ENCODE measurements at regions not wholly inside any gene's neighbourhood (a gene's known extent, or its start where the extent isn't known, plus 50 kb on each side); places are given as distances from the start of the nearest gene placed in this dataset.

GRCh38 chr12:67217647-67218046, 51.5 kb upstream of the CAND1 start:
- peaks cover 7% of the 10 kb centered on the region for H3K27me3 ChIP-seq (ENCODE audit: control insufficient read depth, extremely low read depth, insufficient read depth, low read length)
- H3K4me1 ChIP-seq (ENCODE audit: control insufficient read depth, extremely low read depth, insufficient read depth, low read length) = no peaks in the 10 kb centered on the region
- H2AFZ ChIP-seq (ENCODE audit: control insufficient read depth, low read length) = no peak overlapping the region
- H3K79me2 ChIP-seq (ENCODE audit: control insufficient read depth, insufficient read depth, low read length) = no peaks in the 10 kb centered on the region
- no peak for FAIRE-seq
- H3K4me3 ChIP-seq (ENCODE audit: control insufficient read depth in 2 of 3, extremely low read depth in 1 of 3, insufficient read depth in 2 of 3, low read depth in 1 of 3, low read length in 3 of 3) = no peak overlapping the region
- TF ChIP-seq CTCF (optimal IDR thresholded peaks at IDR 0.05 in 1 of 3, IDR thresholded peaks at IDR 0.05 in 1 of 3, conservative IDR thresholded peaks at IDR 0.05 in 1 of 3; ENCODE audit: extremely low read depth in 1 of 3, insufficient read depth in 2 of 3, low read length in 3 of 3) = no peak
- no peak for TF ChIP-seq EZH2 (IDR thresholded peaks at IDR 0.05; ENCODE audit: low read length)
- H3K9ac ChIP-seq (ENCODE audit: control insufficient read depth, extremely low read depth, insufficient read depth, low read length) = no peak overlapping the region
- no peaks in the 10 kb centered on the region for H3K9me1 ChIP-seq (ENCODE audit: control insufficient read depth, extremely low read depth, insufficient read depth, low read length)
- no peak for DNase-seq (ENCODE audit: low read depth, low spot score)
- H3K9me3 ChIP-seq (ENCODE audit: control insufficient read depth, low read depth, low read length) = no peaks in the 10 kb centered on the region
- dilution Hi-C loops (cut with MboI; ENCODE audit: extremely low pct_ligation_motif_present, low sequenced_read_pairs) = no loop called here
- no peak overlapping the region for H3K4me2 ChIP-seq (ENCODE audit: control insufficient read depth, extremely low read depth, insufficient read depth, low read depth, low read length)
- H3K36me3 ChIP-seq (ENCODE audit: control insufficient read depth in 2 of 2, extremely low read depth in 1 of 2, insufficient read depth in 2 of 2, low read length in 2 of 2) = no peaks in the 10 kb centered on the region
- no peak overlapping the region for H3K27ac ChIP-seq (ENCODE audit: control insufficient read depth, insufficient read depth, low read length)
- no peaks in the 10 kb centered on the region for H4K20me1 ChIP-seq (ENCODE audit: control insufficient read depth, extremely low read depth, insufficient read depth, low read length)

Small RNA genes in the stretch of these regions (small RNA-seq; reads per million reads assigned to genes)
- 0 reads per million in 3 experiments for gene AC073530.2 (ENCODE audit: insufficient read length in 3 of 3, low read depth in 3 of 3, low replicate concordance in 1 of 3)

All from keratinocyte (primary cell).